T-helper 1 cell treated with Interleukin-12 subunit alpha and Interleukin-12 subunit beta and Interleukin-4 antibody, amounts not matched to agents 30 ng/mL and 1 ng/mL, for 36 hours (primary cell): ENCODE measurements at regions not wholly inside any gene's neighbourhood (a gene's known extent, or its start where the extent isn't known, plus 50 kb on each side); places are given as distances from the start of the nearest gene placed in this dataset.

Experiments
- intact Hi-C: fragments of 100-400 bp; cut with micrococcal nuclease; formaldehyde crosslinking; loops from one replicate; pipeline ENCODE4 v1.15.1; 2024

- intact Hi-C loops, result no loop called here
These were observed 169.3 kb upstream of the FN1 start for GRCh38 chr2:215605214-215605613.

DNA sequence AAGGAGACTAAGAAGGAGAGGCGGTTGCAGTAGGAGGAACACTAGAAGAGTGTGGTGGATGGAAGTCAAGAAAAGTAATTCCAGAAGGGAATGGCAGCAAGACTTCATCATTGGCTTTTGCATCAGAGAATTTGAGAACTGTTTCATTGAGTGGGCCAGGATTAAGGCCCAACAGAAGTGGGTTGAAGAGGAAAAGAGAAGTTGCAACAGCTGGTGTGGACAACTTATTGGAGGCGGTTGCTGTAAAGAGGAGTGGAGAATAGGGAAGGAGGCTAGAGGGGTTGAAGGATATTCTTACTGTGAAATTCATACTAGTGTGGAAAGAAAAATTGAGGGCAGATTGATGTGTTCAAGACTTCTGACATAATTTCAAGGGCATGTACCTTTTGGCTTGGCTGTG, 168.7 kb upstream of the FN1 start:
- intact Hi-C loops, result no loop called here

DNA sequence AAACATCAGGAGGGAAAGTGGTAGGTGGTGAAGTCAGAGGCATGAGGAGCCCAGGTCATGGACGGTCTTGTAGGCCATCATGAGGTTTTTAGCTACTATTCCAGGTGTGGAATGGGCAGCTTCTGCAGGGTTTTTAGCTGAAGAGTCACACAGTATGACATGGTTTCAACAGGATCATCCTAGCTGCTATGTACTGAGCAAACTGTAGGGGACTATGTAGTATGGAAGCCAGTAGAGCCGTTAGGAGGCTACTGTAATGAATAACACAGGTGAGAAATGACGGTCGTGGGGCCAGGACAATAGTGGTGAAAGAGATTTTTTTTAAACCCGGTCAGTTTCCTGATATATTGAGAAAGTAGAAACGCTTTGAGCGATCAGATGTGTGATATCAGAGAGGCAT, 167.6 kb upstream of the FN1 start:
- intact Hi-C loops, result no loop called here

- intact Hi-C loops, result no loop called here
These were observed 167.1 kb upstream of the FN1 start for GRCh38 chr2:215602997-215603396.

- intact Hi-C loops, result no loop called here
These were observed 166.3 kb upstream of the FN1 start for GRCh38 chr2:215601990-215602721.

GRCh38 chr2:215601526-215601925, 165.7 kb upstream of the FN1 start:
- intact Hi-C loops, result no loop called here

DNA sequence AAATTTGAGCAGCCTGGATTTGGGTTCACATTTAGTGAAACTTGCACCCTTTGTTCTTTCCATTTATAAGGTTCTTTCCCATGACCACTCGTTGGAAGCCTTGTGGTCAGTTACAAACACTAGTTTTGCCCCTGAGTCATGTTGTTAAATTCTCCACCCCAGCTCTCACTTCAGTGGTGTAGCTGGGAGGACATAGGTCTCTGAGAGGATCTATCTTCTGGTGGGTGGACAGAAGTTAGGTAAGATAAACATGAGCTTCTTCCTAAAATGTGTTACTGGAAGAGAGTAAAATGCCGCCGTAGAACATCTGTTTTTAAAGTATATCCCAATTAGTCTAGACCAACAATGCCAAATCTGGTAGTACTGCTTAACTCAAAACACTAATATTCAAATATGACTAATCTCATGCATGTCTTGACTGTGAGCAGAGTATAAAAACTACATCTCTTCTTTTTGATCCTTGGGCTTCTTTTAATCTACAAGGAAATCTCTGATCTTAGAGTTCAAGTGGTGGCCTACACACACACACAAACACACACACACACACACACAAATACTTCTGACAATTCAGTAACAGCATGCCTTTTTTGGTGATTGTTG, 162.6 kb upstream of the FN1 start:
- intact Hi-C loops, result no loop called here

GRCh38 chr2:215597577-215597976, 161.7 kb upstream of the FN1 start:
- intact Hi-C loops, result no loop called here

DNA sequence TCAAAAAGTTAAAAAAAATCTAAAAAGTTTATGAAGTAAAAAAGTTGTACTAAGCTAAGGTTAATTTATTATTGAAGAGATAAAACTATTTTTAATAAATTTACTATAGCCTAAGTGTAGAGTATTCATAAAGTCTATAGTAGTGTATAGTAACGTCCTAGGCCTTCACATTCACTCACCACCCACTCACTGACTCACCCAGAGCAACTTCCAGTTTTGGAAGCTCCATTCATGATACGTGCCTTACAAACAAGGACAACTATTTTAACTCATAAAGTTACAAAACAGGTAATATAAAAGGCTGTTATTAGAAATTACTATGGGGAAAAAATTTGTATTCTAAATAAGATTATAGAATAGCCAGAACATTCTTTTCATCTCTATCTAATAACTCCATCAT, 158.9 kb upstream of the FN1 start:
- intact Hi-C loops, result no loop called here

GRCh38 chr2:215590010-215590745, 154.3 kb upstream of the FN1 start:
- intact Hi-C loops, result no loop called here

DNA sequence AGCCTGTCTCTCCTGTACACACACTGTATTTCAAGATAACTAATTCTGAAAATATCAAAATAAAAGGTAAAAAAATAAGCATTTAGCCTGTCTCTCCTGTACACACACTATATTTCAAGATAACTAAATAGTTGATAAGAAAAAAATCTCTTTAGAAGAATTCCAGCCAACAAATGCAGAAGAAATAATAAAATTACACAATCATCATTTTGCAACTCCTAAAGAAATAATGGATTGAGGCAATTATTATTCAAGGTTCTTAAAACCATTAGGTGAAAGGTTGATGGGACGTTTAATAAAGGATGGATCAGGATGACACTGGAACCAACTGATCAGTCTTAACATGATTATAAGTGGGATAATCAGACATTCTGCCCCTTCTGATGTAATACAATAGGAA, 148.0 kb upstream of the FN1 start:
- intact Hi-C loops, result no loop called here

DNA sequence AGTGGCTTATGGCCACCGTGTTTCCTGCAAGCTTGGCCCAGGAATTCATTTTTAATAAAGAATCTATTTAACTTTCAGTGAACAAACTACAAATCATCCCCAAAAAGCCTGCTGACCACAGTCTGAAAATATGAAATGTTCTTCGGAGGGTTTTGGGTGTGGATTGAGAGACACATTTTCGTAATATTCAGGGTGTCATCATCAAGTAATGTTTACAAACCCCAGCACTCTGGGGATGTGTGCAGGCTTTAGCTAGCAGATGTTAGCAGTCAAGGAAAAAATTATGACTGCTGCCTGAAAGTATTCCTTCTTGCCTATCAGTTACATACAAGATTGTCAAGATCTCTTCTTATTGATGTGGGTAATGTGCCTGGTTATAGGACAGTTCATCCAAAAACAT, 143.9 kb upstream of the FN1 start:
- intact Hi-C loops, result no loop called here

- intact Hi-C loops, result no loop called here
These were observed 141.5 kb upstream of the FN1 start for GRCh38 chr2:215577356-215577755.

DNA sequence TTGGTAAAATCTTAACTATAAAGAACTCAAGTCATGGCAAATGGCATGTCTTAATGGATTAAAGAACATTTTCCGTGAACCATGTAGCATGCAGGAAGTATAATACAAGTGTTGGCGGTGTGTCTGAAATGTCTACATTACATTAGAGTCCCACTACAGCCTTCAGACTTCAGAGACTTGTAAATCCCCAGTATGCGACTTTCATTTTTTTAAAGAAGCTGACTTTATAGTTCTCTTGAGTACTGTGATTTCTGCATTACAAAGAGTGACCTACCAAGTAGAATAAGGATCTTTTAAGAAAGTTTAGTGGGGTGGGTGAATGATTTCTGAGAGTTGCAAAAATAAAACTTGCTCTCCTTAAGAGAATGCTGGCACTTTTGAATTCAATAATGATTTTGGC, 140.7 kb upstream of the FN1 start:
- intact Hi-C loops, result no loop called here

- intact Hi-C loops, result no loop called here
These were observed 137.6 kb upstream of the FN1 start for GRCh38 chr2:215573496-215573895.

DNA sequence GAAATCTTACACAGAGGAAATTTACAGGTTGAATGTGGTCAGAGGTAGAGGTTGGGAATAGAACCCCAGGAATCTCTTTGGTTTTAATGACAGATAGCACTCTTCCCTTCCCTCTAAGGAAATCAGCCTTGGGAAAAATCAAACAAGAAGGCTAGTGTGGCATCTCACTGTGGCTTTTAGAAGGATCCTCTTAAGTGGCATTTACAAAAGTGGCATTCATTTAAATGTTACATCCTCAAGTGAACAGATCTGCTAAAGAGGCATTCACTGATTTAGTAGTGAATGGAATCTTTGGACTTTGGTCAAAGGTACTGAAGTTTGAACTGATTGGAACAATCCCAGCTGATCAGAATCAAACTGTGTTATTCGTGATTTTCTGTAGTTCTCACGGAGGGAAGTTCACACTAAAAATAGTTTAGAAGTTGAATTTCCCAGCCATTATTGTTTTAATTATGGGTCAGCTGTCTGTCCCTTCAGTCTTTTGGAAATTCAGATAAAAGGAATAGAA, 136.5 kb upstream of the FN1 start:
- intact Hi-C loops, result no loop called here

GRCh38 chr2:215571689-215572088, 135.8 kb upstream of the FN1 start:
- intact Hi-C loops, result no loop called here

DNA sequence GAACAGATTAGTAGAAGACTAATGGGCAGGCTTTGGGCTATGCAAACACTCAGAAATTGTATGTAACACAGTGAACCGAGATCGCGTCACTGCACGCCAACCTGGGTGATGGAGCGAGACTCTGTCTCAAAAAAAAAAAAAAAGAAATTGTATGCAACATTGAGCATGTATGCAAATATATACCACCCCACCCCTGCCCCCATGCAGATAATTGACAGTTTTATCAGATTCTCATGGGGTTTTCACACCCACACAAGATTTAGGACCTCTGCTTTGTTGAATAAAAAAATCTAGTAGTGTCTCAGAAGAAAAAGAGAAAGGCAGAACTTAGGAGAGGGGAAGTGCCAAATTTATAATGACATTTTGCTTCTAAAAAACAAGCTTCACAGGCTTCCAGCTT, 131.6 kb upstream of the FN1 start:
- intact Hi-C loops, result no loop called here

DNA sequence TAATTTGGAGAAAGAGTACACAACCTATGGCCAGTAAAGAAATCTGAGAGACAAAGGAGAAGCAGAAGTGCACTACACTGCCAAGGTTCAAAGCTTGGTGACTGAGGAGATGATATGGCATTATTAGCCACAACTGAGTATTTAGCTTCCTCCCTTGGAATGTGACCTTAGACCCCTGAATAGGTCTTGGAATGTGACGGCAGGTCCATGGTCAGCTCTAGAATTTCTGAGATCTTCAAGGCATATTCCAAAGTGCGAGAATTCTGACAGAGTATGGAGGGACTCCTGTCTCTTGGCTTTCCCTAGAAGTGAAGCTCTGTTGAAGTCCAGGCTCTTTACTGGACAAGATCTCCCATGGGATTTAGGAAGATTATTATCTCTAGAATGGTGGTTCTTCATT, 130.0 kb upstream of the FN1 start:
- intact Hi-C loops, result no loop called here

DNA sequence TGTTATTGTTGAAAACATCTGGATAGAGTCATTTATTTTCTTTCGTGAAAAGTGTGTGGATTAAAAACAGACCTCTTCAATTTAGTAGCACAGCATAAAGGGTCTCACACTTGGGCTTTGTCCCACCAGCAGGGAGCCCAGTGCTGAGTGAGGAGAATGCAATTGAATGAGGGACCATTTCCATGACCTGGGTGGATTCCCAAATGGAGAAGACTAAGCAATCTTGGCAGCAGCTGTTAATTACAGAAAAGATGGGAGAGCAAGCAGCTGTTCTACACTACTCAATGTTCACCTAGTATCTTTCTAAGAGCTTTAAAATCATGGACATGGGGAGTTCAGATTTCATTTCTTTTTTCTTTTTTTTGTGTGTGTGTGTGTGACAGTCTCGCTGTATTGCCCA, 121.8 kb upstream of the FN1 start:
- intact Hi-C loops, result no loop called here

- intact Hi-C loops, result no loop called here
These were observed 121.1 kb upstream of the FN1 start for GRCh38 chr2:215556979-215557378.

DNA sequence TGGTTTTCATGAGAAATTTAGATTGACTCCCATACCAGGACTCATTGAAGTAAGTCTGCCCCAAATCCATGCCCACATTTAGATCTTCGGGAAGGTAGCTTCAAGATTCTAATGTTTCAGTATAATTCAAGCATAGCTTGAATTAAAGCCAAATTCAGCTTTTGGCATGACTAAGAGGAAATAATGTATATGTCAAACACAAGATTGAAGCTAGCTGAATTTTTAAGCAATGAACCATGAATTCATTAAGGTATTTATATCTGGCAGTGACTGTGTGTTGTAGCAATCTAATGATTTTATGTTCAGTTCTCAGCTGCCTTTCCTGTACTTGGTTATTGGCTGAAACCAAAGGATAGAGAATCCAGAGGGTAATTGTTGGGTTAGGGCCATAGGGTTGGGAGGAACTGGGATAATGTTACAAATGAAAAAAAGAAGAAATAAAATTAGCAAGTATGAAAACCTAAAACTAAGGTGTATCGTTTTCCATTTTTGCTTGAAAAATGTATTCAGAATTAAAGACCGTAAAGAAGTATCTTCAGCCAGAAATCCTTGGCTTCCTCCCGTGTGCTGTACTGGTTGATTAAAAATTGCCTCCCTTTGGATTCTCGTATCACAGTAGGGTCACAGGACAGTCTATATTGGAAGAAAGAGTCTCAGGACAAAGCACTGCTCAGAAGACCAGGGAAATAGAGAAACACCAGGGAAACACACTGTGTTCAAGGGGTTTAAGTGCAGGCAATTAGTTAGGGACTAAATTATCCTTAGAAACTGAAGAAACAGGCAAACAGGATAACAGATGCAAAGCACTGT, 119.0 kb upstream of the FN1 start:
- intact Hi-C loops, result no loop called here
